ENCODE measurements at regions not wholly inside any gene's neighbourhood (a gene's known extent, or its start where the extent isn't known, plus 50 kb on each side); places are given as distances from the start of the nearest gene placed in this dataset.
"Not testable (repeated sequence)": the region's sequence is repeated elsewhere in the genome, so short reads cannot be mapped to it uniquely, and the experiment has no call there.

GRCh38 chr4:3866813-3867129, 100.6 kb downstream of the ADRA2C start:
- DNase-seq (ENCODE audit: low spot score): no peak

- DNase-seq (ENCODE audit: low spot score): no peak
Measured at GRCh38 chr4:3867403-3868100, 101.4 kb downstream of the ADRA2C start.

GRCh38 chr4:3868211-3869173, 102.3 kb downstream of the ADRA2C start:
- DNase-seq (ENCODE audit: low spot score): no peak

GRCh38 chr4:3869174-3869572, 103.0 kb downstream of the ADRA2C start:
- no peak for DNase-seq (ENCODE audit: low spot score)

GRCh38 chr4:3869661-3870566, 103.7 kb downstream of the ADRA2C start:
- DNase-seq (ENCODE audit: low spot score): no peak

- no peak for DNase-seq (ENCODE audit: low spot score)
Measured at GRCh38 chr4:3870567-3870962, 104.4 kb downstream of the ADRA2C start.

GRCh38 chr4:3871181-3871852, 105.1 kb downstream of the ADRA2C start:
- no peak for DNase-seq (ENCODE audit: low spot score)

GRCh38 chr4:3871881-3872833, 106.0 kb downstream of the ADRA2C start:
- no peak for DNase-seq (ENCODE audit: low spot score)

- no peak for DNase-seq (ENCODE audit: low spot score)
Measured at GRCh38 chr4:3872834-3873313, 106.7 kb downstream of the ADRA2C start.

- no peak for DNase-seq (ENCODE audit: low spot score)
Measured at GRCh38 chr4:3873408-3874027, 107.3 kb downstream of the ADRA2C start.

- DNase-seq (ENCODE audit: low spot score): no peak
Measured at GRCh38 chr4:3874028-3874415, 107.8 kb downstream of the ADRA2C start.

- DNase-seq (ENCODE audit: low spot score): no peak
Measured at GRCh38 chr4:3874525-3875110, 108.4 kb downstream of the ADRA2C start.

GRCh38 chr4:3875466-3875865, 109.3 kb downstream of the ADRA2C start:
- DNase-seq (ENCODE audit: low spot score): no peak

- DNase-seq (ENCODE audit: low spot score): not testable (repeated sequence)
Measured at GRCh38 chr4:3876057-3876845, 110.1 kb downstream of the ADRA2C start.

GRCh38 chr4:3877236-3877635, 111.1 kb downstream of the ADRA2C start:
- no peak for DNase-seq (ENCODE audit: low spot score)

GRCh38 chr4:3877868-3878267, 111.7 kb downstream of the ADRA2C start:
- no peak for DNase-seq (ENCODE audit: low spot score)

GRCh38 chr4:3878678-3879077, 112.5 kb downstream of the ADRA2C start:
- no peak for DNase-seq (ENCODE audit: low spot score)

GRCh38 chr4:3879681-3880614, 113.8 kb downstream of the ADRA2C start:
- DNase-seq (ENCODE audit: low spot score): no peak
